Neural cell (in vitro differentiated cells): ENCODE measurements at regions not wholly inside any gene's neighbourhood (a gene's known extent, or its start where the extent isn't known, plus 50 kb on each side); places are given as distances from the start of the nearest gene placed in this dataset.

Source experiments
- POLR2AphosphoS5 ChIP-seq: IDR thresholded peaks from 2 replicates; pipeline ENCODE4 v1.6.1; 2012
- TF ChIP-seq, protein P1 (sequence below): fragments of 450-650 bp; IDR thresholded peaks from 2 replicates; pipeline ENCODE4 v1.5.1; 2014; ENCODE audit warnings: antibody characterized with exemption, mild to moderate bottlenecking, moderate library complexity; ENCODE audit not compliant: poor library complexity, severe bottlenecking

DNA sequence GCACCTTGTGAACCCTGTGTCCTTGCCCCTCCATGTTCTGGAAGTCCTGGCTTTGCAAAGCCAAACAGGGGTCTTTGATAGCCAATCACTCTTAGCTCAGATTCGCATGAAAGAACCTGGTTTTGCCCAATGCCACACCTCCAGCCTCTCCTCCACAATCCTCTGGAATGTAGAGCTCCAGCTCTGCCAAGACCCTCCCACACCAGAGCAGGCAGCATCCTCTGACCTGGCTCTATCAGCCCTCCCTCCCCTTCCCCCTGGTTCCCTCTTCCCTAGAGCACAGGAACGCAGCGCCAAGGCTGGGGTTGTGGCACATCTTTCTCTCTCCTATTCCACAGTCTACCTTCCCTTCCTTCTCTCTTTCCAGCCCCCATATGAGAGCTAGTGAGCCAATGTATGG is 133.3 kb downstream of the RPLP1 start:
- TF ChIP-seq, protein P1, sequence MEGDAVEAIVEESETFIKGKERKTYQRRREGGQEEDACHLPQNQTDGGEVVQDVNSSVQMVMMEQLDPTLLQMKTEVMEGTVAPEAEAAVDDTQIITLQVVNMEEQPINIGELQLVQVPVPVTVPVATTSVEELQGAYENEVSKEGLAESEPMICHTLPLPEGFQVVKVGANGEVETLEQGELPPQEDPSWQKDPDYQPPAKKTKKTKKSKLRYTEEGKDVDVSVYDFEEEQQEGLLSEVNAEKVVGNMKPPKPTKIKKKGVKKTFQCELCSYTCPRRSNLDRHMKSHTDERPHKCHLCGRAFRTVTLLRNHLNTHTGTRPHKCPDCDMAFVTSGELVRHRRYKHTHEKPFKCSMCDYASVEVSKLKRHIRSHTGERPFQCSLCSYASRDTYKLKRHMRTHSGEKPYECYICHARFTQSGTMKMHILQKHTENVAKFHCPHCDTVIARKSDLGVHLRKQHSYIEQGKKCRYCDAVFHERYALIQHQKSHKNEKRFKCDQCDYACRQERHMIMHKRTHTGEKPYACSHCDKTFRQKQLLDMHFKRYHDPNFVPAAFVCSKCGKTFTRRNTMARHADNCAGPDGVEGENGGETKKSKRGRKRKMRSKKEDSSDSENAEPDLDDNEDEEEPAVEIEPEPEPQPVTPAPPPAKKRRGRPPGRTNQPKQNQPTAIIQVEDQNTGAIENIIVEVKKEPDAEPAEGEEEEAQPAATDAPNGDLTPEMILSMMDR, result no peak
- no peak for TF ChIP-seq POLR2AphosphoS5
